ENCODE measurements at regions not wholly inside any gene's neighbourhood (a gene's known extent, or its start where the extent isn't known, plus 50 kb on each side); places are given as distances from the start of the nearest gene placed in this dataset.
A peak's percentile ranks its signal among the peaks of the same experiment; 100 is the strongest.

GRCh38 chr2:176516051-176516602 is 246.9 kb downstream of the MTX2 start:
- Mint-ChIP-seq H3K4me3 (ENCODE audit: unreplicated experiment) (peak overlapping the region; percentile 27), H3K27me3 (ENCODE audit: unreplicated experiment) (no peaks in the 10 kb centered on the region), H3K36me3 (ENCODE audit: low read depth, unreplicated experiment) (peaks cover 4% of the 10 kb centered on the region), H3K9me3 (ENCODE audit: unreplicated experiment) (no peaks in the 10 kb centered on the region), H3K4me1 (ENCODE audit: unreplicated experiment) (peaks cover 50% of the 10 kb centered on the region), H3K27ac (ENCODE audit: unreplicated experiment) (peak overlapping the region; percentile 97)
- no peak for TF ChIP-seq CTCF (IDR thresholded peaks at IDR 0.05; ENCODE audit: unreplicated experiment)
- peak; percentile 50 for DNase-seq (ENCODE audit: low spot score)

- Mint-ChIP-seq H3K27me3 (ENCODE audit: unreplicated experiment) (no peaks in the 10 kb centered on the region), H3K9me3 (ENCODE audit: unreplicated experiment) (no peaks in the 10 kb centered on the region), H3K27ac (ENCODE audit: unreplicated experiment) (peak overlapping the region; percentile 82), H3K4me1 (ENCODE audit: unreplicated experiment) (peaks cover 54% of the 10 kb centered on the region), H3K36me3 (ENCODE audit: low read depth, unreplicated experiment) (no peaks in the 10 kb centered on the region), H3K4me3 (ENCODE audit: unreplicated experiment) (no peak overlapping the region)
- peak; percentile 70 for DNase-seq (ENCODE audit: low spot score)
- TF ChIP-seq CTCF (IDR thresholded peaks at IDR 0.05; ENCODE audit: unreplicated experiment): no peak
Measured at GRCh38 chr2:176518823-176519222, 249.6 kb downstream of the MTX2 start.

GRCh38 chr2:176521878-176522670 is 252.8 kb downstream of the MTX2 start:
- H3K27ac Mint-ChIP-seq (ENCODE audit: unreplicated experiment): no peak overlapping the region
- H3K27me3 Mint-ChIP-seq (ENCODE audit: unreplicated experiment): no peaks in the 10 kb centered on the region
- H3K9me3 Mint-ChIP-seq (ENCODE audit: unreplicated experiment): no peaks in the 10 kb centered on the region
- H3K4me1 Mint-ChIP-seq (ENCODE audit: unreplicated experiment): peaks cover 50% of the 10 kb centered on the region
- no peak for DNase-seq (ENCODE audit: low spot score)
- no peak overlapping the region for H3K4me3 Mint-ChIP-seq (ENCODE audit: unreplicated experiment)
- no peaks in the 10 kb centered on the region for H3K36me3 Mint-ChIP-seq (ENCODE audit: low read depth, unreplicated experiment)
- no peak for TF ChIP-seq CTCF (IDR thresholded peaks at IDR 0.05; ENCODE audit: unreplicated experiment)

- H3K4me1 Mint-ChIP-seq (ENCODE audit: unreplicated experiment): peaks cover 45% of the 10 kb centered on the region
- no peak for TF ChIP-seq CTCF (IDR thresholded peaks at IDR 0.05; ENCODE audit: unreplicated experiment)
- no peak overlapping the region for H3K27ac Mint-ChIP-seq (ENCODE audit: unreplicated experiment)
- H3K36me3 Mint-ChIP-seq (ENCODE audit: low read depth, unreplicated experiment): no peaks in the 10 kb centered on the region
- H3K9me3 Mint-ChIP-seq (ENCODE audit: unreplicated experiment): no peaks in the 10 kb centered on the region
- DNase-seq (ENCODE audit: low spot score): no peak
- no peak overlapping the region for H3K4me3 Mint-ChIP-seq (ENCODE audit: unreplicated experiment)
- peaks cover 2% of the 10 kb centered on the region for H3K27me3 Mint-ChIP-seq (ENCODE audit: unreplicated experiment)
Measured at GRCh38 chr2:176525086-176525485, 255.8 kb downstream of the MTX2 start.
